Ishikawa (cell line): ENCODE measurements at regions not wholly inside any gene's neighbourhood (a gene's known extent, or its start where the extent isn't known, plus 50 kb on each side); places are given as distances from the start of the nearest gene placed in this dataset.

Experiments
- CEBPB ChIP-seq: IDR thresholded peaks from 2 replicates; pipeline ENCODE4 v1.6.1; 2012
- CREB1 ChIP-seq: IDR thresholded peaks from 2 replicates; pipeline ENCODE4 v1.6.1; 2012; ENCODE audit warnings: low read depth
- EGR1 ChIP-seq: IDR thresholded peaks from 2 replicates; pipeline ENCODE4 v1.6.1; 2012
- EP300 ChIP-seq: IDR thresholded peaks from 2 replicates; pipeline ENCODE4 v1.6.1; 2012; ENCODE audit warnings: borderline replicate concordance
- FOXM1 ChIP-seq: IDR thresholded peaks from 2 replicates; pipeline ENCODE4 v1.6.1; 2012; ENCODE audit warnings: low read depth, borderline replicate concordance
- MAX ChIP-seq: IDR thresholded peaks from 2 replicates; pipeline ENCODE4 v1.6.1; 2012
- NFIC ChIP-seq: IDR thresholded peaks from 2 replicates; pipeline ENCODE4 v1.6.1; 2012
- RAD21 ChIP-seq: IDR thresholded peaks from 2 replicates; pipeline ENCODE4 v1.6.1; 2012; ENCODE audit warnings: low read depth
- REST ChIP-seq: IDR thresholded peaks from 2 replicates; pipeline ENCODE4 v1.6.1; 2012; ENCODE audit warnings: low read depth, mild to moderate bottlenecking
- TAF1 ChIP-seq: IDR thresholded peaks from 2 replicates; pipeline ENCODE4 v1.6.1; 2012; ENCODE audit warnings: low read depth, mild to moderate bottlenecking
- TCF12 ChIP-seq: IDR thresholded peaks from 2 replicates; pipeline ENCODE4 v1.6.1; 2012; ENCODE audit warnings: low read depth
- TEAD4 ChIP-seq: IDR thresholded peaks from 2 replicates; pipeline ENCODE4 v1.6.1; 2012
- YY1 ChIP-seq: IDR thresholded peaks from 2 replicates; pipeline ENCODE4 v1.6.1; 2012; ENCODE audit warnings: low read depth
- ZBTB7A ChIP-seq: IDR thresholded peaks from 2 replicates; pipeline ENCODE4 v1.6.1; 2012; ENCODE audit warnings: low read depth
- TF ChIP-seq, protein P1 (sequence below): IDR thresholded peaks from 2 replicates; pipeline ENCODE4 v1.6.1; 2012

- no peak for TF ChIP-seq MAX
- TF ChIP-seq EGR1: no peak
- no peak for TF ChIP-seq CEBPB
- TF ChIP-seq EP300: no peak
- TF ChIP-seq NFIC: no peak
- TF ChIP-seq REST: no peak
- TF ChIP-seq CREB1: no peak
- TF ChIP-seq, protein P1, sequence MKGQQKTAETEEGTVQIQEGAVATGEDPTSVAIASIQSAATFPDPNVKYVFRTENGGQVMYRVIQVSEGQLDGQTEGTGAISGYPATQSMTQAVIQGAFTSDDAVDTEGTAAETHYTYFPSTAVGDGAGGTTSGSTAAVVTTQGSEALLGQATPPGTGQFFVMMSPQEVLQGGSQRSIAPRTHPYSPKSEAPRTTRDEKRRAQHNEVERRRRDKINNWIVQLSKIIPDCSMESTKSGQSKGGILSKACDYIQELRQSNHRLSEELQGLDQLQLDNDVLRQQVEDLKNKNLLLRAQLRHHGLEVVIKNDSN: no peak
- TF ChIP-seq TCF12: no peak
- no peak for TF ChIP-seq TAF1
- TF ChIP-seq FOXM1: no peak
- no peak for TF ChIP-seq ZBTB7A
- TF ChIP-seq TEAD4: no peak
- TF ChIP-seq YY1: no peak
- TF ChIP-seq RAD21: no peak
Observed at GRCh38 chr14:80049055-80049454, 162.2 kb downstream of the DIO2 start.

GRCh38 chr14:80047761-80048160 lies 163.5 kb downstream of the DIO2 start:
- TF ChIP-seq, protein P1: no peak
- TF ChIP-seq REST (no peak), EGR1 (no peak), MAX (no peak), FOXM1 (no peak), YY1 (no peak), TAF1 (no peak), NFIC (no peak), ZBTB7A (no peak), TCF12 (no peak), CREB1 (no peak), CEBPB (no peak), EP300 (no peak), TEAD4 (no peak), RAD21 (no peak)

GRCh38 chr14:80037349-80037748 lies 174.0 kb downstream of the DIO2 start:
- TF ChIP-seq YY1 (no peak), CREB1 (no peak)
- TF ChIP-seq, protein P1: no peak

GRCh38 chr14:80024417-80024816 lies 186.9 kb downstream of the DIO2 start:
- TF ChIP-seq MAX: no peak
- TF ChIP-seq NFIC: no peak

DNA sequence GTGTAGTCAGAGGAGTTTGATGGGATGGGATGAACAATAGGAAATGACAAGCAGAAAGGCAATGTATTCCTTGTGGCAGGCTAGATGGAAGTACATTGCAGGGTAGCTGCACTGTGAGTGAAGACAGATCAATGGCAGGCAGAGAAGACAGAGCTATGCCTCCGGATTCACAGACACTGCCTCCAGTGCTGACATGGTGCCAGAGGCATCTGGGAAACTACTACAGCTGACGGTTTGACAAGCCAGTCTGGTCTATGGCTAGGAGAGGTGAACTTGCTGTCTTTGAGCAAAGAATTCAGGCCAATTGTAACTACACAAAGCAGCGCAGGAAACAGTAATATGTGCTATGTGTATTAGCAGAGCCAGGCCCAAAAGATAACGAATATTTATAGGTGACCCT lies 193.5 kb downstream of the DIO2 start:
- TF ChIP-seq RAD21 (no peak), TCF12 (no peak), REST (no peak), TAF1 (no peak), TEAD4 (no peak), EP300 (no peak), CEBPB (no peak), EGR1 (no peak), FOXM1 (no peak), MAX (no peak), NFIC (no peak), YY1 (no peak), ZBTB7A (no peak)
- TF ChIP-seq, protein P1: no peak
